ENCODE measurements at regions not wholly inside any gene's neighbourhood (a gene's known extent, or its start where the extent isn't known, plus 50 kb on each side); places are given as distances from the start of the nearest gene placed in this dataset.

GRCh38 chr2:16245481-16246054, 305.2 kb downstream of the MYCN start (continued):
- no peak for TF ChIP-seq ZFP30 (CRISPR knock-in tag; IDR thresholded peaks at IDR 0.05)
- no peak for TF ChIP-seq CSDC2 (CRISPR knock-in tag; IDR thresholded peaks at IDR 0.05)
- no peak for TF ChIP-seq BACH2 (CRISPR knock-in tag; IDR thresholded peaks at IDR 0.05; ENCODE audit: borderline replicate concordance)
- no peak for TF ChIP-seq ZFP3 (CRISPR knock-in tag; IDR thresholded peaks at IDR 0.05)
- TF ChIP-seq TOX (CRISPR knock-in tag; IDR thresholded peaks at IDR 0.05; ENCODE audit: borderline replicate concordance): no peak
- TF ChIP-seq SNAI2 (CRISPR knock-in tag; IDR thresholded peaks at IDR 0.05): no peak
- TF ChIP-seq ISL1 (CRISPR knock-in tag; IDR thresholded peaks at IDR 0.05): no peak

- no peak for ATAC-seq
- TF ChIP-seq TOX (CRISPR knock-in tag; IDR thresholded peaks at IDR 0.05; ENCODE audit: borderline replicate concordance) (no peak), OSR1 (CRISPR knock-in tag; IDR thresholded peaks at IDR 0.05) (no peak)
These were observed 304.6 kb downstream of the MYCN start for GRCh38 chr2:16244966-16245320.

- no peak for ATAC-seq
- no peak for TF ChIP-seq ARNTL (CRISPR knock-in tag; IDR thresholded peaks at IDR 0.05; ENCODE audit: borderline replicate concordance, low read depth)
- TF ChIP-seq POU6F1 (CRISPR knock-in tag; IDR thresholded peaks at IDR 0.05; ENCODE audit: borderline replicate concordance, low read depth): no peak
- no peak for TF ChIP-seq OSR1 (CRISPR knock-in tag; IDR thresholded peaks at IDR 0.05)
- no peak for TF ChIP-seq PATZ1 (CRISPR knock-in tag; IDR thresholded peaks at IDR 0.05; ENCODE audit: borderline replicate concordance)
- no peak for TF ChIP-seq ZNF70 (CRISPR knock-in tag; IDR thresholded peaks at IDR 0.05)
- TF ChIP-seq TCF4 (CRISPR knock-in tag; IDR thresholded peaks at IDR 0.05; ENCODE audit: borderline replicate concordance): no peak
- TF ChIP-seq ZC3H10 (CRISPR knock-in tag; IDR thresholded peaks at IDR 0.05): no peak
These were observed 304.0 kb downstream of the MYCN start for GRCh38 chr2:16244153-16244965.

- TF ChIP-seq POU6F1 (CRISPR knock-in tag; IDR thresholded peaks at IDR 0.05; ENCODE audit: borderline replicate concordance, low read depth) (no peak), CREB5 (CRISPR knock-in tag; IDR thresholded peaks at IDR 0.05; ENCODE audit: low read depth) (no peak), OSR1 (CRISPR knock-in tag; IDR thresholded peaks at IDR 0.05) (no peak)
- no peak for ATAC-seq
These were observed 303.2 kb downstream of the MYCN start for GRCh38 chr2:16243411-16243996.

- TF ChIP-seq SNAI2 (CRISPR knock-in tag; IDR thresholded peaks at IDR 0.05): no peak
- no peak for TF ChIP-seq POU6F1 (CRISPR knock-in tag; IDR thresholded peaks at IDR 0.05; ENCODE audit: borderline replicate concordance, low read depth)
- TF ChIP-seq CREB5 (CRISPR knock-in tag; IDR thresholded peaks at IDR 0.05; ENCODE audit: low read depth): no peak
- TF ChIP-seq ESRRG (CRISPR knock-in tag; IDR thresholded peaks at IDR 0.05): no peak
- no peak for TF ChIP-seq ZNF70 (CRISPR knock-in tag; IDR thresholded peaks at IDR 0.05)
- TF ChIP-seq CSDC2 (CRISPR knock-in tag; IDR thresholded peaks at IDR 0.05): no peak
- no peak for TF ChIP-seq ZNF565 (CRISPR knock-in tag; conservative IDR thresholded peaks at IDR 0.05; ENCODE audit: low read depth)
These were observed 302.6 kb downstream of the MYCN start for GRCh38 chr2:16242906-16243305.

More at GRCh38 chr2:16242906-16243305, 302.6 kb downstream of the MYCN start:
- no peak for ATAC-seq
